Endothelial cell (in vitro differentiated cells): ENCODE measurements at regions not wholly inside any gene's neighbourhood (a gene's known extent, or its start where the extent isn't known, plus 50 kb on each side); places are given as distances from the start of the nearest gene placed in this dataset.

Experiments used
- DNase-seq: peaks from one replicate; pipeline ENCODE4 v3.0.0; 2021; ENCODE audit warnings: low spot score
- H3K27ac Mint-ChIP-seq: one replicate; pipeline ENCODE4 v1.8.0; 2021; ENCODE audit warnings: mixed read lengths, inconsistent platforms; ENCODE audit not compliant: unreplicated experiment
- H3K27me3 Mint-ChIP-seq: one replicate; pipeline ENCODE4 v1.8.0; 2021; ENCODE audit warnings: mild to moderate bottlenecking, moderate library complexity, mixed read lengths, inconsistent platforms; ENCODE audit not compliant: unreplicated experiment
- H3K36me3 Mint-ChIP-seq: one replicate; pipeline ENCODE4 v1.8.0; 2021; ENCODE audit warnings: mild to moderate bottlenecking, low read depth, mixed read lengths, inconsistent platforms; ENCODE audit not compliant: unreplicated experiment
- H3K4me1 Mint-ChIP-seq: one replicate; pipeline ENCODE4 v1.8.0; 2021; ENCODE audit warnings: mild to moderate bottlenecking, mixed read lengths, inconsistent platforms; ENCODE audit not compliant: unreplicated experiment
- H3K4me3 Mint-ChIP-seq: one replicate; pipeline ENCODE4 v1.8.0; 2021; ENCODE audit warnings: mild to moderate bottlenecking, mixed read lengths, inconsistent platforms; ENCODE audit not compliant: unreplicated experiment
- H3K9me3 Mint-ChIP-seq: one replicate; pipeline ENCODE4 v1.8.0; 2021; ENCODE audit warnings: mixed read lengths, inconsistent platforms; ENCODE audit not compliant: unreplicated experiment
- CTCF ChIP-seq: fragments of 200-600 bp; sonication (generic); IDR thresholded peaks from one replicate; pipeline ENCODE4 v1.5.0; 2021; ENCODE audit warnings: antibody characterized with exemption; ENCODE audit not compliant: unreplicated experiment

GRCh38 chr13:61253105-61253877, 162.4 kb downstream of the PCDH20 start:
- DNase-seq: no peak
- no peaks in the 10 kb centered on the region for H3K27me3 Mint-ChIP-seq
- H3K27ac Mint-ChIP-seq: no peak overlapping the region
- no peak for TF ChIP-seq CTCF
- no peaks in the 10 kb centered on the region for H3K36me3 Mint-ChIP-seq
- H3K4me3 Mint-ChIP-seq: no peak overlapping the region
- no peaks in the 10 kb centered on the region for H3K9me3 Mint-ChIP-seq
- H3K4me1 Mint-ChIP-seq: no peaks in the 10 kb centered on the region

- Mint-ChIP-seq H3K4me3 (no peak overlapping the region), H3K9me3 (no peaks in the 10 kb centered on the region), H3K27me3 (peaks cover 2% of the 10 kb centered on the region), H3K4me1 (no peaks in the 10 kb centered on the region), H3K36me3 (no peaks in the 10 kb centered on the region), H3K27ac (no peak overlapping the region)
- TF ChIP-seq CTCF: no peak
- DNase-seq: no peak
These were observed 163.4 kb downstream of the PCDH20 start for GRCh38 chr13:61252213-61252612.

- H3K9me3 Mint-ChIP-seq: no peaks in the 10 kb centered on the region
- TF ChIP-seq CTCF: no peak
- no peaks in the 10 kb centered on the region for H3K4me1 Mint-ChIP-seq
- no peak overlapping the region for H3K27ac Mint-ChIP-seq
- H3K36me3 Mint-ChIP-seq: no peaks in the 10 kb centered on the region
- H3K27me3 Mint-ChIP-seq: peaks cover 2% of the 10 kb centered on the region
- H3K4me3 Mint-ChIP-seq: no peak overlapping the region
- no peak for DNase-seq
These were observed 168.3 kb downstream of the PCDH20 start for GRCh38 chr13:61247149-61247936.

- DNase-seq: no peak
- Mint-ChIP-seq H3K4me3 (no peak overlapping the region), H3K27me3 (peaks cover 2% of the 10 kb centered on the region), H3K4me1 (no peaks in the 10 kb centered on the region), H3K9me3 (no peaks in the 10 kb centered on the region), H3K27ac (no peak overlapping the region), H3K36me3 (no peaks in the 10 kb centered on the region)
- no peak for TF ChIP-seq CTCF
These were observed 169.3 kb downstream of the PCDH20 start for GRCh38 chr13:61246351-61246750.

- H3K4me1 Mint-ChIP-seq: no peaks in the 10 kb centered on the region
- no peak overlapping the region for H3K27ac Mint-ChIP-seq
- no peaks in the 10 kb centered on the region for H3K36me3 Mint-ChIP-seq
- H3K27me3 Mint-ChIP-seq: no peaks in the 10 kb centered on the region
- DNase-seq: no peak
- no peak for TF ChIP-seq CTCF
- no peak overlapping the region for H3K4me3 Mint-ChIP-seq
- H3K9me3 Mint-ChIP-seq: no peaks in the 10 kb centered on the region
These were observed 200.0 kb downstream of the PCDH20 start for GRCh38 chr13:61215601-61216000.
